Stimulated activated CD4-positive, alpha-beta T cell treated with anti-CD3 and anti-CD28 coated beads, Interleukin-1b, Interleukin-23, amount 100 ng/mL, for 4 hours (primary cell): ENCODE measurements at regions not wholly inside any gene's neighbourhood (a gene's known extent, or its start where the extent isn't known, plus 50 kb on each side); places are given as distances from the start of the nearest gene placed in this dataset.
"Not testable (repeated sequence)": the region's sequence is repeated elsewhere in the genome, so short reads cannot be mapped to it uniquely, and the experiment has no call there.

Source experiments
- DNase-seq, 2 donors: peaks; one replicate each; pipeline ENCODE4 v3.0.0-alpha.2; 2020; ENCODE audit warnings: low read depth in 2 of 2

DNA sequence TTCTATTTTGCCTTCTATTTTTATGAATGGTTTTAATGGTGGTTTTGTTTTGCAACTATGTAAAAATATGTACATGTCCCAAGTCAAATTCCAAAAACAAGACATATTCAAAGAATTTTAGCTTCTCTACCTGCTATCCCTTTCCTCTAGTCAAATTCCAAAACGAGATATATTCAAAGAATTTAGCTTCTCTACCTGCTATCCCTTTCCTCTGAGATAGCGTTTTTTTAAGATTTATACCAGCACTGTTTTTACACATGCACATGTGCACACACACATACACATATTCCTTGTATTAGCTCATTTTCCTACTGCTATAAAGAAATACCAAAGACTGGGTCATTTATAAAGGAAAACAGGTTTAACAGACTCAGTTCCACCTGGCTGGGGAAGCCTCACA is 199.1 kb upstream of the ARL4C start:
- no peak for DNase-seq

DNA sequence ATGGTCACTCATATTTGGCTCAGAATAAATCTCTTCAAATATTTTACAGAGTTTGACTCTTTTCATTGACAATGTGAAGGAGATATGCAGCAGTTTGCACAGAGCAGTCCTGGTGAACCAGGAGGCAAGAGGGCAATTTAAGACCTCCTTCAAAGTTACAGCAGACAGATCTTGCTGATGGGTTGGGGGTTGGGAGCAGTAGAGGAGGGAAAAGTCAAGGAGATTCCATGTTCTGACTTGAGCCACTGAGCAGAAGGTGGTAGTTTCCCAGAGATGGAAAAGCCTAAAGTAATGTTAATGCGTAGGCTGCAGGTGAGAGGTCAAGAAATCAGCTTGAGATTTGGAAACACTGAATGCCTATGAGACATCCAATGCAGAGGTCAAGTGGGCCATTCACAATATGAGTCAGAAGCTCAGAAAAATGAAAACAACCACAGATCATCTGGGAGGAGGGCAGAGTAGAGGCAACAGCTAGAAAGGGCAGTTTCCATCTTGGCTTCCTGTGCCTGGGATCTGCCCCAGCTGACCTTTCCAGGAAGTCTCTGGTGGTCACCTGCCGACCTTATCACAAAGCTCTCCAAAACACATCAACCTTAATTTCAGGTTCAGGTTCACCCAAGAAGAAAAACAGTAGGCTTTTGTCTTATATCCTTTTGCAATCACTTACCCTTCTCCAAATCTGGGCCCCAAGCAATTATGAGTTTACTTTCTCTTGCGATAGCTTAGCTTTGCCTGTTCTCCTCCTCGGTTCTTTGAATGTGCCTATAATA is 197.5 kb upstream of the ARL4C start:
- DNase-seq, result no peak

DNA sequence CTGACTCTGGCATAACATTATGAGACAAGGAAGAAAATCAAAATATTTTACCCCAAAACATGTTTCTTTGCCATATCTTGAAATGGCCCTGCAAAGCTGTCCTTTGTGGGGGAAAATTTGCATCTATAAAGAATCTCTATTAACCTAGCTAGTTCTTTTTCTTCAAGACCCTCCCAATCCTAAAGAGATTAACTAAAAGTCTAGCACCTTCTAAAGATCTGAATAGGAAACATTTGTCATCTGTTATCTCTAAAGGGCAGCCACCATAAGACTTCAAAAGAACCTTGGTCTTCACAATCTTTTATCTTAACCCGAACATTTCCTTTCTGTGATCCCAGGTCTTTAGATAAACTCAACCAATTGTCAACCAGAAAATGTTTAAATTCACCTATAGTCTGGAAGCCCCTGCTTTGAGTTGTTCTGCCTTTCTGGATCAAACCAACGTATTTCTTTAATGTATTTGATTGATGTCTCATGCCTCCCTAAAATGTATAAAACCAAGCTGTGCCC is 196.9 kb upstream of the ARL4C start:
- not testable (repeated sequence) for DNase-seq

DNA sequence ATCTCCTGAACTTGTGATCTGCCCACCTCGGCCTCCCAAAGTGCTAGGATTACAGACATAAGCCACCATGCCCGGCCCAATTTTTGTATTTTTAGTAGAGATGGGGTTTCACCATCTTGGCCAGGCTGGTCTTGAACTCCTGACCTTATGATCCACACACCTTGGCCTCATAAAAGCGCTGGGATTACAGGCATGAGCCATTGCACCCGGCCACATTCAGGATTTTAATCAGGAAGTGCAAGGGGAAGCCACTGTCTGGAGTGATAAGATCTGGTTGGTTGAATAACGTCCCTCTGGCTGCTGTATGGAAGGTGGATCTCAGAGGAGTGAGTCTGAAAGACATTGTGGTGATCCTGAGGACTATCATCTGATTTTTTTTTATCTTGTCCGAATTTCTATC is 196.3 kb upstream of the ARL4C start:
- DNase-seq, result not testable (repeated sequence)

DNA sequence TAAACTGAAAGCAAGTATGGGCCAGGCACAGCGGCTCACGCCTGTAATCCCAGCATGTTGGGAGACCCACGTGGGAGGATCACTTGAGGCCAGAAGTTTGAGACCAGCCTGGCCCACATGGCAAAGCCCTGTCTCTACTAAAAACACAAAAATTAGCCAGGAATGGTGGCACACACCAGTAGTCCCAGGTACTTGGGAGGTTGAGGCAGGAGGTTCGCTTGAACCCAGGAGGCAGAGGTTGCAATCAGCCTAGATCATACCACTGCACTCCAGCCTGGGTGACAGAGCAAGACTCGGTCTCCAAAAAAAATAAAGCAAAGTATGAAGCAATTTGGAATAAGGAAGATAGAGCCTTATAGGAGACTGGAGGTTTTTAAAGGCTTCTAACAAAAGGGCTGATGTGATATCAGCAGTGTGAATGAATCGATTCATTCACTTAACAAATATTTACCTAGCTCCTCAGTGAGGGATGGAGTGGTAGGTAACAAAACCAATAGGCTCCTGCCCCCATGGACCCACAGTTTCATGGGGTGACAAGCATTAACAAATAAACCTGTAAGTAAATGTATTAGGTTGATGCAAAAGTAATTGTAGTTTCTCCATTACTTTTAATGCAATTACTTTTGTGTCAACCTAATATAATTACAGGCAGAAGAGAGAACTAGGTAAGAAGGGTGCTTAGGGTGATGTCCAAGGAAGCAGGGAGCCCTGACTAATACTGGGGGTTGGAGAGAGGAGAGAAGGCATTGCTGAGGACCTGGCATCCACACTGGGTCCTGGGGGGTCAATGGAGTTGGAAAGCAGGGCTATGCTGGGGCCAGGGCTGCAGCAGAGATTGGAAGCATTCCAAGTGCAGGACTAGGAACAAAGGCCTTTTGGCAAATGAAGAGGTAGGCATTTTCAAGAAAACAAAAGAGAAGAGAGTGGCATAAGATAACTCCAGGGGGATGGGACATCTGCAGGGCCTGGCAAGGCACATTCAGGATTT is 195.4 kb upstream of the ARL4C start:
- DNase-seq, result no peak

DNA sequence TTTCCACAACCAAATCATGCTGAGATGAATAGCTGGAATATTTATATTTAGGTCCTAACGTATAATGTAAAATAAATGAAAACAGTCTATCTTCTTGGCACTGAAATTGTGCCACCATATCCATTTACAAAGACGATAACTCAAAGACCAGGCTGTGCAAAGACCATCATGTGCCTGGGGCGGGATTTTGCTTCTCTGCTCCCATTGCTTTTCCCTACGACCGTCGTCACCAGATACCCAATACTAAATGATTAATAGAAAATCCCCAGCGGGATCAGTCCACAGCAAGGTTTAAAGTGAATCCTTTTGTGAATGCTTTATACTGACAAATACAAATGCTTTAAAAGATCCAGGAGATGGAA is 194.3 kb upstream of the ARL4C start:
- no peak for DNase-seq

DNA sequence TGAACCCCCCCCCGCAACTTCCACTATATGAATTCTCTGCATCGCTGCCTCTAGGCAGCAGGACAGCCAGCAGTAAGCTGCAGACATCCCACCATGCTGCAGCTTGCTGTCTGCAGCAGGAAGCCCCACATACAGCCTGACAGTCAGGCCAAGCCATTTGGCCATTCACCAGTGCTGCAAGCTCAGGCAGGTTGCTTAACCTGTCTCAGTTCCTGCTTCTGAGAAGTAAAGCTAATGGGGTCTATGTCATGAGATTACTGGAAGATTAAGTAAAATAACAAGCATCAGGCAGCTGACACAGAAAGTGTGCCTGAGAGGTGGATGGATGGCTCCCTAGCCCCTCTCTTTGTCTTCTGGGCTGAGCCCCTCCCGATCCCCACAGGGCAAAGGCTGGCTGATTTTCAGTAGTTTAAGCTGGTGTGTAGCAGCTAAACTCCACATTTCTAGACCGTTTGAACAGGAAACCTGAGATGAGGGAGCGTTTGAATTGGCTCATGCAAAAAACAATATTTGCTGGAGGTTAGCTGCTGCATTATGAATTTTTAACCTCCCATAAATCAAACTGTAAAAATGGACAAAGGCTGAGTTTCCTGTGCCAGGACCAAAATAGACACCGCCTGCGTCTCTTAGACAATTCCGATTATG is 193.8 kb upstream of the ARL4C start:
- DNase-seq, result no peak

DNA sequence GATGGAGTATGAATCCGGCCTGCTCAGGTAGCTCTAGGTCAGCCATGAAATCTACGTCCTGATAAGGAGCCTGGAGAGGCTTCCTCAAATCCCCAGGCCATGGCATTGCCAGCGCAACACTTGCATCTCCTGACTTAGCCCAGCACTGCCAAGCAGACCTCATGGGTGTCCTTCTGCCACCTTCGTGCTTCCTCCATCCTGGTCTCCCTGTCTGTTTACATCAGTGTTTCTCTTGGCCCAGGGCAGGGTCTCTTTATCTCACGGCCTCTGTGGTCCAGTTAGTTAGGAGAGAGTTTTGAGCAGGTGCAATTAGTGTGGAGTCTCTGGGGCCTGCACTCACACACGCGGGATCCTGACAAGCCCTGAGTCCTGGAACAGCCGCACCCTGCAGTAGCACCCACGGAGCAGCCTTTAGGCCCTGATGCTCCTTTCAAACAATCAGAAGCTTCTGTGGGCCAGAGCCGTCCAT is 193.1 kb upstream of the ARL4C start:
- DNase-seq, result no peak

DNA sequence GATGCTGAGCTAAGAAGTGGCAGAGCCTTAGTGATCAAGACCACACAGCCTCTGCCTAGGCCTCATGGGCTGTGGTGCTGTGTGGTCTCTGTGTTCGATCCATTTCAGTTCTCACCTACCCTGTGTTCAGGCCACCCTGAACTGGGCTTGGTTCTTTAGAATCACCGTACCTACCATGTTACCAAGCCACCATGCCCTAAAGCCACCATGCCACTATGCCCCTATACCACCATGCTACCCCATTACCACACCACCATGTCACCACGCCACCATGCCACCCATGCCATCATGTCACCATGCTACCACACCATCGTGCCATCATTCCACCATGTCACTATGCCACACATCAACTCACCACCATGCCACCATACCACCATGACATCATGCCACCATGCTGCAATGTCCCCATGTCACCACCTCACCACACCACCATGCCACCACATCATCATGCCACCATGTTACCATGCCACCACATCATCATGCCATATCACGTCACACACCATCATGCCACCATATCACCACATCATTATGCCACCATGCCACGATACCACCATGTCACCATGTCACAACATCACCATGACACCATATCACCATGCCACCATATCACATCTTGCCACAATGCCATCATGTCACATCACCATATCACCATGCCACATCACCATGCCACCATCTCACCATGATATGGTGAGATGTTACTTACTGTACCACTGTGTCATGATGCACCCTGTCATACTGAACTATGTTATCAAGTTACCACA is 191.0 kb upstream of the ARL4C start:
- no peak for DNase-seq

DNA sequence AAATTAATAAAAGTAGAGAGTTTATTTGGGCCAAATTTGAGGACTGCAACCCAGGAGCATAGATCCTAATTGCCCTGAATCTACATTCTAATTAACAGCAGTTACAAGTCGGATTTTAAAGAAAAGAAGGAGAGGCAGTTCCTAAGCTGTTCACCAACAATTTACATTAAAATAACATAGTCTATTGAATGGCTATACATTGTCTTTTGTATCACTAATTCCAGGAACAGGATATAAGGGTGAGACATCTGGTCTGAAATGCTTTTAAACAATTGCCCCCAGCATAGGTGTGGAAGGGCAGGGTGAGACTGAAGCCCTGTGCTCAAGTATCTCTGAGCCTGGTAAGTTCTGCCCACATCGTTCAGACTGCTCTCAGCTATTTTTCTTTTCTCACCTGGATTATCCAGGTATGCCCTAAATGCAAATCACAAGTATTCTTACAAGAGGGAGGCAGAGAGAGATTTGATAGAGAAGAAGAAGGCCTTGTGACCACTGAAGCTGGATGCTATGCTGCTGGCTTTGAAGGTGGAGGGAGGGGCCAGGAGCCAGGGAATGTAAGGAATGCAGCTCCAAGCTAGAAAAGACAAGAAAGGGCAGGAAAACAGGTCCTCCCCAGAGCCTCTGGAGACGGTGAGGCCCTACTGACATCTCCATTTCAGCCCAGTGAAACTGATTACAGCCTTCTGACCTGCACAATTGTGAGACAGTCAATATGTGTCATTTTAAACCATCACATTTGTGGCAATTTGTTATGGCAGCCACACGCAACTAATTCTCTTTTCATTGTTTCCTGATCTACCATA is 189.4 kb upstream of the ARL4C start:
- no peak for DNase-seq

DNA sequence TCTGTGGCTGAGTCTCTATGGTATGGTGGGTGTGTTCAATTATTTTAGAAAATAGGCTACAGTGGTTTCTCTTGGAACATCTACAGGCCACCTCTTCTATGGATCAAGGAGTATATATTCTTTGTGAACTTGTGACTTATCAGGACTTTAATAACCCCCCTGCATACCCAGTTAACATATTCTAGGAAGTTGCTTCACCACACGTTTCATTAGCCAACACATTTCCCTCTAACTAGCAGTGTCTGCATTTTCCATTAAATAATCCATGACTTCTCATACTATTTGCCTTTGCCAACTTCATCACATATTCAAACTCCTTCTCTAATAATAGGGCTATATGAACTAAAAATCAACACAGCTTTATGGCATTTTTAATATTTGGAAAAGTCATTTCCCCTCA is 187.6 kb upstream of the ARL4C start:
- DNase-seq, result no peak

DNA sequence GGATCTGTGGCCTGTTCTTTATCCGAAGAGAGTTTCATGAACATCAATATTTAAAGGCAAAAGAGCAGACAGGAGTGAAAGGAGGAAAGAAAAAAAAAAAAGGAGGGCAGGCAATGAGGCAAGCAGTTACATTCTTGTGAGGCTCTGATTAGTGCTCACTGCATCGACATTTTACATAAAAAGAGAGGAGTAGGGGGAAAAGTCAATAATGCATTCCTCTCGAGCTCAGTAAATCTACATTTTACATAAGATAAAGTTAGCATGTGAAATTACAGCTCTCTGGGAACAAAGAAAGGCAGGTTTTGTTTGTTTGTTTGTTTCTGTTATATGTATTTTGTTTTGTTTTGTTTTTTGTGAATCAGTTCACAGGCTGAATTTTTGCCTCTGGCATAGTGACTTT is 187.1 kb upstream of the ARL4C start:
- no peak for DNase-seq

DNA sequence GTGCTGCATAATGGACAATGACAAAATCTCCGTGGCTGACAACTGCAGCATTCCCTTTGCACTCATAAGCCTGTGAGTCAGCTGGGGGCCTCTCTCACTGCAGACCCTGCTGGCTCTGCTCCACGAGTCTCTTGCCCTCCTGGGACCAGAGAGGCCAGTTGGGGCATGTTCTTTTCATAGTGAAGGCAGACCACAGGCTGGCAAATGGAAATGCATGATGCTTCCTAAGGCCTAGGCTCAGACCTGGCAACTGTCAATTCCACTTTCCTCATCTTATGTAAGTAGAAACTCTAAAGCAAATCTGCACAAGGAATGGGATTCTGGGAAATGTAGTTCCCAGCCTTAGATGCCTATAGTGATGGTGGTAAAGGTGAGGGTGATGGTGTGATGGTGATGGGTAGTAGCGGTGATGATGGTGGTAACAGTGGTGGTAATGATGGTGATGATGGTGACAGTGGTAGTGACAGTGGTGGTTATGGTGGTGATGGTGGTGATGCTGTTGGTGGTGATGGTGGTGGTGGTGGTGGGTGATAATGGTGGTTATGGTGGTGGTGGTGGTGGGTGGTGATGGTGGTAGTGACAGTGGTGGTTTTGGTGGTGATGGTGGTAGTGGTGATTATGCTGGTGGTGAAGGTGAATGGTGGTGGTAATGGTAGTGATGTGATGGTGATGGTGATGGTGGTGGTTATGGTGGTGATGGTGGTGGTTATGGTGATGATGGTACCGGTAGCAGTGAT is 185.8 kb upstream of the ARL4C start:
- DNase-seq, result no peak

DNA sequence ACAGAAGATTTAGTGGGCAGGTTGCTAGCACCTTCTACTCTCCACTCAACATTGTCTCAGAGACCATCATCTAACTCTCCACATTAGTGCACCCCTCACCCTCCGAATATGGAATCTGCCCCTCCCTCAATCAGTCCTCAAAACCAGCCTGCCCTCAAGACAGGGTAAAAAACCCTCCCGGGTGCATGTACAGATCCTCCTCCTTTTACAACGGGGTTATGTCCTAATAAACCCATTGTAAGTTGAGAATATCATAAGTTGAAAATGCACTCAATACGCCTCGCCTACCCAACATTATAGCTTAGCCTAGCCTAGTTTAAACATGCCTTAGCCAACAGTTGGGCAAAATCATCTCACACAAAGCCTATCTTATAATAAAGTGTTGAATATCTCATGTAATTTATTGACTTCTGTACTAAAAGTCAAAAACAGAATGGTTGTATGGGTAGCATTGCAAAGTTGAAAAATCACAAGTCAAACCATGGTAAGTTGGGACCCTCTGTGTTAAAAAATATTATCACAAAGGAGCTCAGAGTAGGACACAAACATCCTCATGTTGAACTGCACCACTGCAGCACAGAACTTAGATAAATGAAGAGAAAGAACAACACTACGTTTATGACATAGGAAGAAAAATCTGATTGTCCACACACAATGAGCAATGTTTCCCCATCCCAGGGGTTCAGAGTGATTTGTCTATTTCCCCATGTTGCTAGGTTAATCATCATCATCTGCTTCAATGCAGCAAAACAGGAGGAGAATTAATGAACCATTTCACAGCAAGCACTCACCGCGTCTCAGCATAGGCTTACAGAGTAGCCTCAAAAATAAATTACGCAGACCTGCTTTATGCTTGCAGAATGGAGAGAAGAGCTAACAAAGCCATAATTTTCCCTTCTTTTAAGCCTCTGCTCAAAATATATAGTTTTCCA is 184.1 kb upstream of the ARL4C start:
- no peak for DNase-seq

DNA sequence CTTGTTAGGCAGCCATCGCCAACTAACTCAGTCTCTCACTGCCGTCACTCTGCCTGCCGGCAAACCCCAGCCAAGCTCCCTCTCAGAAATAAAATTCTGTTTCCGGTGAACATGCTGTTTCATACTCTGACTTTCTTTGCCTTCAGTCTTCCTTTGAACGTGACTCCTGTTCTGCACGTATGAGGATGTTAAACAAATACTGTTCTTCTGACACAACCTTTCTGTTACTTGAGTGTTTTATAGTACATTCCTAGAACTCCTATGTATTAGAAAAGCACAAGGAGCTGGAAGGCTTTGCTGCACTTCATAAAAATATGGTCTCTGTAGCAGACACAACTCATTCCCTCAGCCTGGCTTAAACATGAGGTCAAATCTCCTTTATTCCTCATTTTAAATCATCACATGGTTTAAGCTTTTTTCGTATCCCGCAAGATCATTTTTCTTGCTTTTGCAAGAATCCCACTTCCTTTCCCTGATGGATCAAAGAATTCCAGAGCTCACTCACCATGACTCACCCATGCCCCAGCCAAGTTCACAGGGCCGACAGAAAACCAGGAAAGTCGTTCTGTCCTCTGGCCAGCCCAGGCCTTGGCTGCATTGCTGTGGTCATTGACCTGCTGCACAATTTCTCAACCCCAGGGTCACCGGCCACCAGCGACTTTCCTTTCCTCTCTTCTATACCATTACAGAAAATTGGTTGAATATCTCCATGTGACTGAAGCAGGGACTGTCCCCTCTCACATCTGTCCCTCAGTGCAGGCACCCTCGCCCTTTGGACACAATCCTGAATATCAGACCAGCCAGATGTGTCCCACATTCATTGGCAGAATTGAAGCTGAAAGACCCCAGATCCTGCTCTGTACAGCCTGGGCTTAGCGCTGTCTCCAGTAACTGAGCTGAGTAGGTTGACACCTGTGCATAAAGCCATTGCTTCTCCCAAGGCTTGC is 183.1 kb upstream of the ARL4C start:
- DNase-seq, result no peak

DNA sequence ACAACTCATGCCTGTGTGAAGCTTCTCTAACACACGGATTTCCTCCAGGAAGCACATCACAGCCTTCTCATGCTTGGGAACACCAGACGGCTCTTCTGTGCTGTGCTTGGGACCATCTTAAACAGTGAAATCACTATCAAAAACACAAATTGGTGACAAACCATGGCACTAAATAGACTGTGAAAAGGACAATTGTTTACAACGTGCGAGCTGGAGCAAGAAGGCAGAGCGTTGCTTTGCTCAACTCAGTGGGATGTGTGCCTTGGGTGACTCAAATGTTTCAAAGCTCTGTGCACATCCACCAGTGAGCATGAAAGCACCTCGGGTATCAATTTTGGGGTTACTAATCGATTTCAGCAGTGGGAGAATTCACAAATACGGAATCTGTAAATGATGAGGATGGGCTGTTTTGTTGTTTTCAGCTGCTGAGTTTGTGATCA is 182.4 kb upstream of the ARL4C start:
- DNase-seq, result no peak

DNA sequence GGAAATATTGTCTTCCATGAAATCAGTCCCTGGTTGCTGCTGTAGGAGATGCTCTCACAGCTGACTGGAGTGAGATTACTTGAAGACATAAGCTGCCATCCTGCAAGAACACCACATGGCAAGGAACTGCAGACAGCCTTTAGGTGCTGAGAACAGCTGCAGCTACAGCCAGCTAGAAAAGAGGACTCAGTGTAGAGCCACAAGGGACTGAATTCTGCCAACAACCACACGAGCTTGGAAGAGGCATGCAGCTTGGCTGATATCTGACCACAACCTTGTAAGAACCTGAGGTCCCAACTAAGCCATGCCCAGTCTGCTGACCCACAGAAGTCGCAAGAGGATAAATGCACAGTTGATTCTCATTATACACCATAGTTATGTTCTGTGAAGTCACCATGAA is 181.8 kb upstream of the ARL4C start:
- no peak for DNase-seq
